ENCODE measurements at regions not wholly inside any gene's neighbourhood (a gene's known extent, or its start where the extent isn't known, plus 50 kb on each side); places are given as distances from the start of the nearest gene placed in this dataset.

GRCh38 chr4:156006192-156006591 lies 52.5 kb upstream of the CTSO start:
- no peak overlapping the region for H3K27ac ChIP-seq
- no peak overlapping the region for H3K4me3 ChIP-seq
- H3K4me1 ChIP-seq = no peaks in the 10 kb centered on the region
- H3K9ac ChIP-seq = no peak overlapping the region
- no peaks in the 10 kb centered on the region for H3K36me3 ChIP-seq
- peaks cover 0 to 12% (median 9%) of the 10 kb centered on the region in 11 experiments; a peak in 8 of 22 replicates for H3K9me3 ChIP-seq (replicated peaks in 1 of 11)
- no peaks in the 10 kb centered on the region for H3K27me3 ChIP-seq
- no peak overlapping the region for H3K4me2 ChIP-seq
- TF ChIP-seq Cebpa-rat (IDR thresholded peaks at IDR 0.05) = no peak
- no peaks in the 10 kb centered on the region for H4K20me1 ChIP-seq
